ENCODE measurements at regions not wholly inside any gene's neighbourhood (a gene's known extent, or its start where the extent isn't known, plus 50 kb on each side); places are given as distances from the start of the nearest gene placed in this dataset.

- no peak for TF ChIP-seq POLR2A (IDR thresholded peaks at IDR 0.05; ENCODE audit: low read depth, low read length)
- no peak for TF ChIP-seq TAF1 (IDR thresholded peaks at IDR 0.05; ENCODE audit: low read depth, low read length)
- no peak for TF ChIP-seq PAX5 (IDR thresholded peaks at IDR 0.05; ENCODE audit: insufficient read depth, low read length, severe bottlenecking)
- no peak for TF ChIP-seq POLR2AphosphoS5 (IDR thresholded peaks at IDR 0.05; ENCODE audit: low read depth, low read length)
- no peak for TF ChIP-seq SPI1 (IDR thresholded peaks at IDR 0.05; ENCODE audit: low read depth, low read length)
- TF ChIP-seq POU2F2 (IDR thresholded peaks at IDR 0.05; ENCODE audit: low read depth, low read length): no peak
- DNase-seq (ENCODE audit: insufficient read length, low spot score): no peak
- no peak for FAIRE-seq
Measured at GRCh38 chr16:66223176-66223780, 143.2 kb upstream of the CDH5 start.

- FAIRE-seq: no peak
- no peak for DNase-seq (ENCODE audit: insufficient read length, low spot score)
- no peak for TF ChIP-seq POU2F2 (IDR thresholded peaks at IDR 0.05; ENCODE audit: low read depth, low read length)
- no peak for TF ChIP-seq TAF1 (IDR thresholded peaks at IDR 0.05; ENCODE audit: low read depth, low read length)
- no peak for TF ChIP-seq POLR2AphosphoS5 (IDR thresholded peaks at IDR 0.05; ENCODE audit: low read depth, low read length)
- no peak for TF ChIP-seq POLR2A (IDR thresholded peaks at IDR 0.05; ENCODE audit: low read depth, low read length)
- TF ChIP-seq PAX5 (IDR thresholded peaks at IDR 0.05; ENCODE audit: insufficient read depth, low read length, severe bottlenecking): no peak
- TF ChIP-seq SPI1 (IDR thresholded peaks at IDR 0.05; ENCODE audit: low read depth, low read length): no peak
Measured at GRCh38 chr16:66222756-66223155, 143.7 kb upstream of the CDH5 start.

- no peak for TF ChIP-seq POLR2A (IDR thresholded peaks at IDR 0.05; ENCODE audit: low read depth, low read length)
- TF ChIP-seq POLR2AphosphoS5 (IDR thresholded peaks at IDR 0.05; ENCODE audit: low read depth, low read length): no peak
- TF ChIP-seq TAF1 (IDR thresholded peaks at IDR 0.05; ENCODE audit: low read depth, low read length): no peak
- TF ChIP-seq PAX5 (IDR thresholded peaks at IDR 0.05; ENCODE audit: insufficient read depth, low read length, severe bottlenecking): no peak
- TF ChIP-seq POU2F2 (IDR thresholded peaks at IDR 0.05; ENCODE audit: low read depth, low read length): no peak
- TF ChIP-seq SPI1 (IDR thresholded peaks at IDR 0.05; ENCODE audit: low read depth, low read length): no peak
- DNase-seq (ENCODE audit: insufficient read length, low spot score) (no peak), FAIRE-seq (no peak)
Measured at GRCh38 chr16:66220702-66221101, 145.8 kb upstream of the CDH5 start.

GRCh38 chr16:66219491-66219890 is 147.0 kb upstream of the CDH5 start:
- no peak for FAIRE-seq
- no peak for TF ChIP-seq POLR2AphosphoS5 (IDR thresholded peaks at IDR 0.05; ENCODE audit: low read depth, low read length)
- no peak for TF ChIP-seq TAF1 (IDR thresholded peaks at IDR 0.05; ENCODE audit: low read depth, low read length)
- TF ChIP-seq SPI1 (IDR thresholded peaks at IDR 0.05; ENCODE audit: low read depth, low read length): no peak
- no peak for TF ChIP-seq POLR2A (IDR thresholded peaks at IDR 0.05; ENCODE audit: low read depth, low read length)
- no peak for TF ChIP-seq POU2F2 (IDR thresholded peaks at IDR 0.05; ENCODE audit: low read depth, low read length)
- no peak for TF ChIP-seq PAX5 (IDR thresholded peaks at IDR 0.05; ENCODE audit: insufficient read depth, low read length, severe bottlenecking)
- no peak for DNase-seq (ENCODE audit: insufficient read length, low spot score)

- no peak for DNase-seq (ENCODE audit: insufficient read length, low spot score)
- no peak for TF ChIP-seq POLR2AphosphoS5 (IDR thresholded peaks at IDR 0.05; ENCODE audit: low read depth, low read length)
- TF ChIP-seq TAF1 (IDR thresholded peaks at IDR 0.05; ENCODE audit: low read depth, low read length): no peak
- TF ChIP-seq POU2F2 (IDR thresholded peaks at IDR 0.05; ENCODE audit: low read depth, low read length): no peak
- no peak for TF ChIP-seq PAX5 (IDR thresholded peaks at IDR 0.05; ENCODE audit: insufficient read depth, low read length, severe bottlenecking)
- TF ChIP-seq POLR2A (IDR thresholded peaks at IDR 0.05; ENCODE audit: low read depth, low read length): no peak
- no peak for TF ChIP-seq SPI1 (IDR thresholded peaks at IDR 0.05; ENCODE audit: low read depth, low read length)
- FAIRE-seq: no peak
Measured at GRCh38 chr16:66212428-66212827, 154.1 kb upstream of the CDH5 start.

- TF ChIP-seq POU2F2 (IDR thresholded peaks at IDR 0.05; ENCODE audit: low read depth, low read length): no peak
- TF ChIP-seq SPI1 (IDR thresholded peaks at IDR 0.05; ENCODE audit: low read depth, low read length): no peak
- no peak for TF ChIP-seq TAF1 (IDR thresholded peaks at IDR 0.05; ENCODE audit: low read depth, low read length)
- no peak for TF ChIP-seq PAX5 (IDR thresholded peaks at IDR 0.05; ENCODE audit: insufficient read depth, low read length, severe bottlenecking)
- TF ChIP-seq POLR2AphosphoS5 (IDR thresholded peaks at IDR 0.05; ENCODE audit: low read depth, low read length): no peak
- no peak for TF ChIP-seq POLR2A (IDR thresholded peaks at IDR 0.05; ENCODE audit: low read depth, low read length)
- FAIRE-seq (no peak), DNase-seq (ENCODE audit: insufficient read length, low spot score) (no peak)
Measured at GRCh38 chr16:66211651-66212050, 154.8 kb upstream of the CDH5 start.

GRCh38 chr16:66207883-66208265 is 158.6 kb upstream of the CDH5 start:
- TF ChIP-seq POLR2A (IDR thresholded peaks at IDR 0.05; ENCODE audit: low read depth, low read length) (no peak), POLR2AphosphoS5 (IDR thresholded peaks at IDR 0.05; ENCODE audit: low read depth, low read length) (no peak), POU2F2 (IDR thresholded peaks at IDR 0.05; ENCODE audit: low read depth, low read length) (no peak), SPI1 (IDR thresholded peaks at IDR 0.05; ENCODE audit: low read depth, low read length) (no peak), PAX5 (IDR thresholded peaks at IDR 0.05; ENCODE audit: insufficient read depth, low read length, severe bottlenecking) (no peak), TAF1 (IDR thresholded peaks at IDR 0.05; ENCODE audit: low read depth, low read length) (no peak)
- FAIRE-seq (no peak), DNase-seq (ENCODE audit: insufficient read length, low spot score) (no peak)

GRCh38 chr16:66207139-66207882 is 159.2 kb upstream of the CDH5 start:
- DNase-seq (ENCODE audit: insufficient read length, low spot score): no peak
- no peak for FAIRE-seq
- TF ChIP-seq PAX5 (IDR thresholded peaks at IDR 0.05; ENCODE audit: insufficient read depth, low read length, severe bottlenecking) (no peak), TAF1 (IDR thresholded peaks at IDR 0.05; ENCODE audit: low read depth, low read length) (no peak), POU2F2 (IDR thresholded peaks at IDR 0.05; ENCODE audit: low read depth, low read length) (no peak)

GRCh38 chr16:66206363-66206762 is 160.1 kb upstream of the CDH5 start:
- FAIRE-seq (no peak), DNase-seq (ENCODE audit: insufficient read length, low spot score) (no peak)
- TF ChIP-seq POLR2A (IDR thresholded peaks at IDR 0.05; ENCODE audit: low read depth, low read length): no peak
- TF ChIP-seq PAX5 (IDR thresholded peaks at IDR 0.05; ENCODE audit: insufficient read depth, low read length, severe bottlenecking): no peak
- TF ChIP-seq TAF1 (IDR thresholded peaks at IDR 0.05; ENCODE audit: low read depth, low read length): no peak
- no peak for TF ChIP-seq POU2F2 (IDR thresholded peaks at IDR 0.05; ENCODE audit: low read depth, low read length)
- no peak for TF ChIP-seq SPI1 (IDR thresholded peaks at IDR 0.05; ENCODE audit: low read depth, low read length)
- TF ChIP-seq POLR2AphosphoS5 (IDR thresholded peaks at IDR 0.05; ENCODE audit: low read depth, low read length): no peak
